Loucy (cell line): ENCODE measurements at regions not wholly inside any gene's neighbourhood (a gene's known extent, or its start where the extent isn't known, plus 50 kb on each side); places are given as distances from the start of the nearest gene placed in this dataset.

Source experiments
- CTCF ChIP-seq: fragments of 200-600 bp; sonication (generic); conservative IDR thresholded peaks from 2 replicates; pipeline ENCODE4 v1.5.1; 2014; ENCODE audit warnings: mild to moderate bottlenecking, antibody characterized with exemption, low read length
- EZH2phosphoT487 ChIP-seq: fragments of 200-600 bp; IDR thresholded peaks from 2 replicates; pipeline ENCODE4 v1.6.1; 2018; ENCODE audit warnings: antibody characterized with exemption, mild to moderate bottlenecking, moderate library complexity, borderline replicate concordance

- TF ChIP-seq CTCF (no peak), EZH2phosphoT487 (no peak)
These were observed 155.6 kb upstream of the SEMA6A start for GRCh38 chr5:116730185-116730584.
